ENCODE measurements at regions not wholly inside any gene's neighbourhood (a gene's known extent, or its start where the extent isn't known, plus 50 kb on each side); places are given as distances from the start of the nearest gene placed in this dataset.

DNA sequence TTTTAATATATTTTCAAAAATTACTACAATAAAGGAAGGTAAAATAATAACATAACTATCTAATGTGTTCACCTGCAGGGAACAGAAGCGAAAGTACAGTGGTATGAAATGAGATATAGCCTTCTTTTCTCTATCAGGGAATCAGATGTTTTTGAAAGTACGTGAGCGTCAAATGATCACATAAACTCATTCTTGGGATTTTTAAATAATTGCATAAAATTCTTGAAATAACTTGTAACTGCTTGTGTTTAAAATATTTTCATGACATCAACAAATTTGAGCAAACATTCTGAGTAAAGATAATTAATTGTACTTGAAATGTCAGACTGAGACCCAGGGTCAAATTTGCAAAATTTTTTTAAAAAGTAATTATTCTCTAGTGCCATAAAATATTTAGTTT is 193.5 kb upstream of the NEIL3 start:
- POLR2A ChIA-PET, result no interaction called here
- Mint-ChIP-seq H3K36me3 (no peaks in the 10 kb centered on the region), H3K27me3 (peaks cover 0 to 8% of the 10 kb centered on the region in 2 donors), H3K27ac (no peak overlapping the region), H3K9me3 (peaks cover 11 to 16% (median 15%) of the 10 kb centered on the region in 3 donors), H3K4me1 (no peaks in the 10 kb centered on the region), H3K4me3 (no peak overlapping the region)
- Histone ChIP-seq H3K4me1 (ENCODE audit: control insufficient read depth in 1 of 2, extremely low read depth in 1 of 2, insufficient read depth in 2 of 2, low read length in 2 of 2) (no peaks in the 10 kb centered on the region), H3K36me3 (ENCODE audit: control insufficient read depth in 2 of 2, extremely low read depth in 1 of 2, insufficient read depth in 1 of 2, low read length in 1 of 2) (no peaks in the 10 kb centered on the region), H3K27ac (ENCODE audit: low read length) (no peak overlapping the region), H3K9me3 (no peaks in the 10 kb centered on the region), H3K4me3 (ENCODE audit: control insufficient read depth in 1 of 2, extremely low read depth in 1 of 2, low read length in 1 of 2) (no peak overlapping the region), H3K27me3 (replicated peaks in 1 of 2; ENCODE audit: control insufficient read depth in 2 of 2, extremely low read depth in 1 of 2, insufficient read depth in 2 of 2, low read length in 1 of 2) (no peaks in the 10 kb centered on the region)
- ATAC-seq (replicated peaks in 1 of 4), result no peak
- CTCF ChIA-PET, result no interaction called here
- WGBS (ENCODE audit: insufficient coverage), result no CpG with 5 or more reads among the region's 3 CpGs
- DNase-seq, result no peak

- DNase-seq, result no peak
- H3K4me3 ChIP-seq (ENCODE audit: control insufficient read depth in 1 of 2, extremely low read depth in 1 of 2, low read length in 1 of 2), result no peak overlapping the region
- ChIA-PET POLR2A (no interaction called here), CTCF (interaction anchor here in 1 of 2 donors (0.6 kb wide), 1 partner anchor 13 kb away, joined by 3 read pairs; no protein-coding TSS in a partner anchor)
- peaks cover 0 to 8% of the 10 kb centered on the region in 2 donors for H3K27me3 Mint-ChIP-seq
- H3K27ac Mint-ChIP-seq, result no peak overlapping the region
- H3K4me3 Mint-ChIP-seq, result no peak overlapping the region
- no peak for ATAC-seq (replicated peaks in 1 of 4)
- 79% methylated on average over 6 of the region's 8 CpGs for WGBS (ENCODE audit: insufficient coverage)
- no peaks in the 10 kb centered on the region for H3K36me3 Mint-ChIP-seq
- no peaks in the 10 kb centered on the region for H3K36me3 ChIP-seq (ENCODE audit: control insufficient read depth in 2 of 2, extremely low read depth in 1 of 2, insufficient read depth in 1 of 2, low read length in 1 of 2)
- peaks cover 11 to 16% (median 12%) of the 10 kb centered on the region in 3 donors for H3K9me3 Mint-ChIP-seq
- H3K27me3 ChIP-seq (replicated peaks in 1 of 2; ENCODE audit: control insufficient read depth in 2 of 2, extremely low read depth in 1 of 2, insufficient read depth in 2 of 2, low read length in 1 of 2), result no peaks in the 10 kb centered on the region
- H3K4me1 Mint-ChIP-seq, result no peaks in the 10 kb centered on the region
- H3K27ac ChIP-seq (ENCODE audit: low read length), result no peak overlapping the region
- no peaks in the 10 kb centered on the region for H3K9me3 ChIP-seq
- H3K4me1 ChIP-seq (ENCODE audit: control insufficient read depth in 1 of 2, extremely low read depth in 1 of 2, insufficient read depth in 2 of 2, low read length in 2 of 2), result no peaks in the 10 kb centered on the region
Observed at GRCh38 chr4:177117256-177117655, 192.4 kb upstream of the NEIL3 start.

- H3K4me3 ChIP-seq (ENCODE audit: control insufficient read depth in 1 of 2, extremely low read depth in 1 of 2, low read length in 1 of 2), result no peak overlapping the region
- no peak for DNase-seq
- H3K4me3 Mint-ChIP-seq, result no peak overlapping the region
- ChIA-PET POLR2A (no interaction called here), CTCF (no interaction called here)
- no peaks in the 10 kb centered on the region for H3K4me1 ChIP-seq (ENCODE audit: control insufficient read depth in 1 of 2, extremely low read depth in 1 of 2, insufficient read depth in 2 of 2, low read length in 2 of 2)
- H3K9me3 ChIP-seq, result no peaks in the 10 kb centered on the region
- H3K27me3 Mint-ChIP-seq, result peaks cover 0 to 8% of the 10 kb centered on the region in 2 donors
- H3K36me3 ChIP-seq (ENCODE audit: control insufficient read depth in 2 of 2, extremely low read depth in 1 of 2, insufficient read depth in 1 of 2, low read length in 1 of 2), result no peaks in the 10 kb centered on the region
- no peaks in the 10 kb centered on the region for H3K4me1 Mint-ChIP-seq
- H3K27ac ChIP-seq (ENCODE audit: low read length), result no peak overlapping the region
- no peaks in the 10 kb centered on the region for H3K27me3 ChIP-seq (replicated peaks in 1 of 2; ENCODE audit: control insufficient read depth in 2 of 2, extremely low read depth in 1 of 2, insufficient read depth in 2 of 2, low read length in 1 of 2)
- no peak overlapping the region for H3K27ac Mint-ChIP-seq
- peaks cover 6 to 11% (median 11%) of the 10 kb centered on the region in 3 donors for H3K9me3 Mint-ChIP-seq
- H3K36me3 Mint-ChIP-seq, result no peaks in the 10 kb centered on the region
- no peak for ATAC-seq (replicated peaks in 1 of 4)
Observed at GRCh38 chr4:177118596-177118995, 191.1 kb upstream of the NEIL3 start.

GRCh38 chr4:177119021-177119471 is 190.6 kb upstream of the NEIL3 start:
- H3K9me3 ChIP-seq, result no peaks in the 10 kb centered on the region
- peaks cover 0 to 8% of the 10 kb centered on the region in 2 donors for H3K27me3 Mint-ChIP-seq
- H3K4me3 ChIP-seq (ENCODE audit: control insufficient read depth in 1 of 2, extremely low read depth in 1 of 2, low read length in 1 of 2), result no peak overlapping the region
- WGBS (ENCODE audit: insufficient coverage), result no CpG with 5 or more reads among the region's 1 CpG
- peaks cover 6 to 11% (median 11%) of the 10 kb centered on the region in 3 donors for H3K9me3 Mint-ChIP-seq
- H3K4me1 ChIP-seq (ENCODE audit: control insufficient read depth in 1 of 2, extremely low read depth in 1 of 2, insufficient read depth in 2 of 2, low read length in 2 of 2), result no peaks in the 10 kb centered on the region
- no peak overlapping the region for H3K4me3 Mint-ChIP-seq
- CTCF ChIA-PET, result no interaction called here
- POLR2A ChIA-PET, result interaction anchor here in 1 of 2 donors (0.6 kb wide), 1 partner anchor 9 kb away, joined by 3 read pairs; no protein-coding TSS in a partner anchor
- DNase-seq, result no peak
- H3K36me3 ChIP-seq (ENCODE audit: control insufficient read depth in 2 of 2, extremely low read depth in 1 of 2, insufficient read depth in 1 of 2, low read length in 1 of 2), result no peaks in the 10 kb centered on the region
- no peaks in the 10 kb centered on the region for H3K4me1 Mint-ChIP-seq
- no peaks in the 10 kb centered on the region for H3K27me3 ChIP-seq (replicated peaks in 1 of 2; ENCODE audit: control insufficient read depth in 2 of 2, extremely low read depth in 1 of 2, insufficient read depth in 2 of 2, low read length in 1 of 2)
- no peak overlapping the region for H3K27ac ChIP-seq (ENCODE audit: low read length)
- ATAC-seq (replicated peaks in 1 of 4), result no peak
- H3K36me3 Mint-ChIP-seq, result no peaks in the 10 kb centered on the region
- H3K27ac Mint-ChIP-seq, result no peak overlapping the region

- 100% methylated on average over 1 of the region's 3 CpGs for WGBS (ENCODE audit: insufficient coverage)
Observed at GRCh38 chr4:177119691-177120090, 190.0 kb upstream of the NEIL3 start.

GRCh38 chr4:177123811-177124210 is 185.9 kb upstream of the NEIL3 start:
- Mint-ChIP-seq H3K4me1 (no peaks in the 10 kb centered on the region), H3K27me3 (peaks cover 0 to 3% of the 10 kb centered on the region in 2 donors), H3K4me3 (no peak overlapping the region), H3K36me3 (no peaks in the 10 kb centered on the region), H3K27ac (no peak overlapping the region), H3K9me3 (peaks cover 11 to 19% (median 18%) of the 10 kb centered on the region in 3 donors)
- no peaks in the 10 kb centered on the region for H3K4me1 ChIP-seq (ENCODE audit: control insufficient read depth in 1 of 2, extremely low read depth in 1 of 2, insufficient read depth in 2 of 2, low read length in 2 of 2)
- H3K36me3 ChIP-seq (ENCODE audit: control insufficient read depth in 2 of 2, extremely low read depth in 1 of 2, insufficient read depth in 1 of 2, low read length in 1 of 2), result no peaks in the 10 kb centered on the region
- H3K27me3 ChIP-seq (replicated peaks in 1 of 2; ENCODE audit: control insufficient read depth in 2 of 2, extremely low read depth in 1 of 2, insufficient read depth in 2 of 2, low read length in 1 of 2), result no peaks in the 10 kb centered on the region
- DNase-seq, result no peak
- H3K9me3 ChIP-seq, result no peaks in the 10 kb centered on the region
- no peak overlapping the region for H3K27ac ChIP-seq (ENCODE audit: low read length)
- H3K4me3 ChIP-seq (ENCODE audit: control insufficient read depth in 1 of 2, extremely low read depth in 1 of 2, low read length in 1 of 2), result no peak overlapping the region
- ChIA-PET POLR2A (interaction anchor here in 1 of 2 donors (0.5 kb wide), 1 partner anchor 38 kb away, joined by 5 read pairs; no protein-coding TSS in a partner anchor), CTCF (no interaction called here)
- no peak for ATAC-seq (replicated peaks in 1 of 4)
- no CpG with 5 or more reads among the region's 2 CpGs for WGBS (ENCODE audit: insufficient coverage)

More at GRCh38 chr4:177119691-177120090, 190.0 kb upstream of the NEIL3 start:
- Mint-ChIP-seq H3K4me1 (no peaks in the 10 kb centered on the region), H3K27ac (no peak overlapping the region), H3K9me3 (peaks cover 6 to 11% (median 11%) of the 10 kb centered on the region in 3 donors), H3K27me3 (peaks cover 0 to 9% of the 10 kb centered on the region in 2 donors), H3K4me3 (no peak overlapping the region), H3K36me3 (no peaks in the 10 kb centered on the region)
- DNase-seq (no peak), ATAC-seq (replicated peaks in 1 of 4) (no peak)
- H3K9me3 ChIP-seq, result no peaks in the 10 kb centered on the region
- H3K4me3 ChIP-seq (ENCODE audit: control insufficient read depth in 1 of 2, extremely low read depth in 1 of 2, low read length in 1 of 2), result no peak overlapping the region
- ChIA-PET POLR2A (interaction anchor here in 1 of 2 donors (0.6 kb wide), 1 partner anchor 10 kb away, joined by 3 read pairs; no protein-coding TSS in a partner anchor), CTCF (no interaction called here)
- no peaks in the 10 kb centered on the region for H3K36me3 ChIP-seq (ENCODE audit: control insufficient read depth in 2 of 2, extremely low read depth in 1 of 2, insufficient read depth in 1 of 2, low read length in 1 of 2)
- H3K27ac ChIP-seq (ENCODE audit: low read length), result no peak overlapping the region
- H3K4me1 ChIP-seq (ENCODE audit: control insufficient read depth in 1 of 2, extremely low read depth in 1 of 2, insufficient read depth in 2 of 2, low read length in 2 of 2), result no peaks in the 10 kb centered on the region
- no peaks in the 10 kb centered on the region for H3K27me3 ChIP-seq (replicated peaks in 1 of 2; ENCODE audit: control insufficient read depth in 2 of 2, extremely low read depth in 1 of 2, insufficient read depth in 2 of 2, low read length in 1 of 2)
